ENCODE measurements at regions not wholly inside any gene's neighbourhood (a gene's known extent, or its start where the extent isn't known, plus 50 kb on each side); places are given as distances from the start of the nearest gene placed in this dataset.

- no peak for DNase-seq (ENCODE audit: low spot score)
These were observed 312.0 kb downstream of the SAMD5 start for GRCh38 chr6:147820520-147820919.

GRCh38 chr6:147821295-147821897 is 312.9 kb downstream of the SAMD5 start:
- DNase-seq (ENCODE audit: low spot score): no peak

- no peak for DNase-seq (ENCODE audit: low spot score)
These were observed 315.4 kb downstream of the SAMD5 start for GRCh38 chr6:147823936-147824335.

- DNase-seq (ENCODE audit: low spot score): no peak
These were observed 317.4 kb downstream of the SAMD5 start for GRCh38 chr6:147825848-147826247.

- no peak for DNase-seq (ENCODE audit: low spot score)
These were observed 318.2 kb downstream of the SAMD5 start for GRCh38 chr6:147826698-147827097.

- no peak for DNase-seq (ENCODE audit: low spot score)
These were observed 320.9 kb downstream of the SAMD5 start for GRCh38 chr6:147829418-147829817.

GRCh38 chr6:147829835-147830234 is 321.3 kb downstream of the SAMD5 start:
- DNase-seq (ENCODE audit: low spot score): no peak

- DNase-seq (ENCODE audit: low spot score): no peak
These were observed 322.9 kb downstream of the SAMD5 start for GRCh38 chr6:147831356-147831755.

- no peak for DNase-seq (ENCODE audit: low spot score)
These were observed 325.1 kb downstream of the SAMD5 start for GRCh38 chr6:147833607-147834006.

- DNase-seq (ENCODE audit: low spot score): no peak
These were observed 325.7 kb downstream of the SAMD5 start for GRCh38 chr6:147834084-147834776.

- DNase-seq (ENCODE audit: low spot score): no peak
These were observed 329.1 kb downstream of the SAMD5 start for GRCh38 chr6:147837540-147837939.

- DNase-seq (ENCODE audit: low spot score): no peak
These were observed 331.5 kb downstream of the SAMD5 start for GRCh38 chr6:147839708-147840610.

- DNase-seq (ENCODE audit: low spot score): no peak
These were observed 333.2 kb downstream of the SAMD5 start for GRCh38 chr6:147841547-147842148.

GRCh38 chr6:147849401-147850330 is 341.2 kb downstream of the SAMD5 start:
- no peak for DNase-seq (ENCODE audit: low spot score)

GRCh38 chr6:147852772-147853171 is 344.3 kb downstream of the SAMD5 start:
- no peak for DNase-seq (ENCODE audit: low spot score)

- DNase-seq (ENCODE audit: low spot score): no peak
These were observed 345.1 kb downstream of the SAMD5 start for GRCh38 chr6:147853574-147853973.

GRCh38 chr6:147855803-147856482 is 347.5 kb downstream of the SAMD5 start:
- no peak for DNase-seq (ENCODE audit: low spot score)

- DNase-seq (ENCODE audit: low spot score): no peak
These were observed 348.2 kb downstream of the SAMD5 start for GRCh38 chr6:147856687-147857086.

- DNase-seq (ENCODE audit: low spot score): no peak
These were observed 349.9 kb downstream of the SAMD5 start for GRCh38 chr6:147858421-147858820.

- DNase-seq (ENCODE audit: low spot score): no peak
These were observed 350.6 kb downstream of the SAMD5 start for GRCh38 chr6:147859071-147859470.

- DNase-seq (ENCODE audit: low spot score): no peak
These were observed 353.2 kb downstream of the SAMD5 start for GRCh38 chr6:147861696-147862095.

All from activated CD4-positive, alpha-beta T cell treated with anti-CD3 and anti-CD28 coated beads, Interleukin-2, Interleukin-4, amounts not matched to agents 100 ng/mL and 50 ng/mL, durations not matched to agents 16 hours and 8 hours (primary cell).